ENCODE measurements at regions not wholly inside any gene's neighbourhood (a gene's known extent, or its start where the extent isn't known, plus 50 kb on each side); places are given as distances from the start of the nearest gene placed in this dataset.

DNA sequence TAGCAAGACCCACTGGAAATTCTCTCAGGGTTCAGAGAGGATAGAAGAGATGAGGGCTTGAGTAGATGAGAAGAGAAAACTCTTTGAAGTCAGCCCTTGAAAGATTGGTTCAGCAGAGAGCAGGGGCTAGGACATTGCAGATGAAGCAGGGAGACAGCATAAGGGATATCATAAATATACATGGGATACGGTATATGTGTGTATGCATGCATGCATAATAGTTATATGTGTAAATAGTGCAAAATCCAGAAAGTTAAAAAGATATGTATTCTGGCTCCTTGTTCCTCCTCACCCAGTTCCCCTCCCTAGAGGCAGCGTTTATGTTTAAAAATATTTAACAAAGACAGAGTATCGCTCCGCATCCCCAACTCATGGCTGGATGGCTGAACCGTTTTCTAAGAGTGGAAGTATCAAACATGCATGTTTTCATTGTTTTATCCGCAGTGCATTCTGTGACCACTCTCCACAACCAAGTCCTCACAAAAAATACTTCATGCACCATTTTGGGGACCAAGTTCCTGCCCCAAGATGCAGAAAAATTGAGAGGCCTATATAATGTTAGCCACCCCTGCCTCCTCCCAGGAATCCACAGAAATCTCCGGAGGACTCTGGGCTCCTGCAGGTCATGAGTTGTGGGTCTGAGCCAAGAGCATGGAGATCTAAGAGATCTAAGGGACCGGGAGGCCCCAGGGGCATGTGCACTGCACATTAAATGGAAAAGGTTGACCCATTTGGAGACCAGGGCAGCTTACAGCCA lies 119.5 kb downstream of the MTX3 start:
- no peak overlapping the region for H3K4me3 ChIP-seq (ENCODE audit: low read depth, low read length)

DNA sequence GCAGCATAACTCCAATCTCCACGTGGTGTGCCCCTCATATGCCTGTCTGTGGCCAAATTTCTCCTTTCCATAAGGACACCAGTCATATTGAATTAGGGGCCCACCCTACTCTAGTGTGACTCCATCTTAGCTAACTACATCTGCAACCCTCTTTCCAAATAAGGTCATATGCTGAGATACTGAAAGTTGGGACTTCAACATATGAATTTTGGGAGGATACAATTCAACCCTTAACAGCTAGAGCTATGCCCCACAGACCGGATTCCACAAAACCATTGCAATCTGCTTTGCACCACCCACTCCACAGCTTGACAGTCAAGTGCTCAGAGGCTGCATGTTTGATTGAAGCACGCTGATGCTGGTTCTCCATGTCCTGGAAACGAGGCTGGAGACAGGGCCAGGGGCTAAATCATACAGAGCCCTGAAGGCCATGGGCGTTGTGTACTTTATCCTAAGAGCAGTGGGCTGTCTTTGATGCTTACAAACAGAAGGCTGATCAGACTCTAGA lies 122.8 kb downstream of the MTX3 start:
- H3K4me3 ChIP-seq (ENCODE audit: low read depth, low read length), result no peak overlapping the region
- DNase-seq (ENCODE audit: low read depth), result no peak
- TF ChIP-seq, protein P1, sequence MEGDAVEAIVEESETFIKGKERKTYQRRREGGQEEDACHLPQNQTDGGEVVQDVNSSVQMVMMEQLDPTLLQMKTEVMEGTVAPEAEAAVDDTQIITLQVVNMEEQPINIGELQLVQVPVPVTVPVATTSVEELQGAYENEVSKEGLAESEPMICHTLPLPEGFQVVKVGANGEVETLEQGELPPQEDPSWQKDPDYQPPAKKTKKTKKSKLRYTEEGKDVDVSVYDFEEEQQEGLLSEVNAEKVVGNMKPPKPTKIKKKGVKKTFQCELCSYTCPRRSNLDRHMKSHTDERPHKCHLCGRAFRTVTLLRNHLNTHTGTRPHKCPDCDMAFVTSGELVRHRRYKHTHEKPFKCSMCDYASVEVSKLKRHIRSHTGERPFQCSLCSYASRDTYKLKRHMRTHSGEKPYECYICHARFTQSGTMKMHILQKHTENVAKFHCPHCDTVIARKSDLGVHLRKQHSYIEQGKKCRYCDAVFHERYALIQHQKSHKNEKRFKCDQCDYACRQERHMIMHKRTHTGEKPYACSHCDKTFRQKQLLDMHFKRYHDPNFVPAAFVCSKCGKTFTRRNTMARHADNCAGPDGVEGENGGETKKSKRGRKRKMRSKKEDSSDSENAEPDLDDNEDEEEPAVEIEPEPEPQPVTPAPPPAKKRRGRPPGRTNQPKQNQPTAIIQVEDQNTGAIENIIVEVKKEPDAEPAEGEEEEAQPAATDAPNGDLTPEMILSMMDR (IDR thresholded peaks at IDR 0.05; ENCODE audit: insufficient read depth, low read depth, low read length), result no peak

More for the DNA sequence above, 119.5 kb downstream of the MTX3 start:
- no peak for DNase-seq (ENCODE audit: low read depth)
- TF ChIP-seq, protein P1 (IDR thresholded peaks at IDR 0.05; ENCODE audit: insufficient read depth, low read depth, low read length), result no peak

DNA sequence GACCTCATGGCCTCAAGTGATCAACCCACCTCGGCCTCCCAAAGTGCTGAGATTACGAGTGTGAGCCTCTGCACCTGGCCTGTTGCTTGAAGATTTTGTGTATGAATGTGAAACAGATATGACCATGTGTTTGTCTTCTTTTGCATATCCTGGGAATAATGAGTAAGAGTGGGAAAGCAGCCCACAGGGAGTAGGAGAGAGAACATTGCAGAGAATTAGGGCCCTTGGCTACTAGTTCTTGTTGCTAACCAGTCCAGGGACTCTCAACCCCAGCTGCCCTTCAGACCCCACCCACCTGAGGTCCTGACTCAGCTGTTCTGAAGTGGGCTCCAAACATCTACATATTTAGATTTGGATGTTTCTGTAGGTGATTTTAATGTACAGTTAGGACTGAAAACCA lies 125.5 kb downstream of the MTX3 start:
- TF ChIP-seq, protein P1 (IDR thresholded peaks at IDR 0.05; ENCODE audit: insufficient read depth, low read depth, low read length), result no peak
- H3K4me3 ChIP-seq (ENCODE audit: low read depth, low read length), result no peak overlapping the region
- no peak for DNase-seq (ENCODE audit: low read depth)

DNA sequence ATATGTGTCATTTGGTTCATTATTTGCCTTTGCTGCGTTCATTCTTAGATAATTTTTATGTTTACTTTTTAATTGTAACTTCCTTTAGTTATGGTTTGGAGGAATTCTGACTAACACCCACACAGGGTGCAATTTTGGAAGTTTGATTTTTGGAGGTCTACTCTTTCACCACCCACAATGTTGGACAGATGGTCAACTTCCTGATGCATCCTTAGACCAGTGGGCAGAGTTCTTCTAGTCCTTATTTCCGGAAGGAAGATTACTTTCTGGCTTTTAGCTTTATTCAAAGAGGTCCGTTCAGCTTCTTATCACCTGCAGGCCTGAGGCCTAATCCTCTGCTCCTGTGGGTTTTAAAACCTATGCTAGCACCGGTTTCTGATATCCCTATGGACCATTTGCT lies 126.7 kb downstream of the MTX3 start:
- DNase-seq (ENCODE audit: low read depth), result no peak
- TF ChIP-seq, protein P1 (IDR thresholded peaks at IDR 0.05; ENCODE audit: insufficient read depth, low read depth, low read length), result no peak
- H3K4me3 ChIP-seq (ENCODE audit: low read depth, low read length), result no peak overlapping the region

DNA sequence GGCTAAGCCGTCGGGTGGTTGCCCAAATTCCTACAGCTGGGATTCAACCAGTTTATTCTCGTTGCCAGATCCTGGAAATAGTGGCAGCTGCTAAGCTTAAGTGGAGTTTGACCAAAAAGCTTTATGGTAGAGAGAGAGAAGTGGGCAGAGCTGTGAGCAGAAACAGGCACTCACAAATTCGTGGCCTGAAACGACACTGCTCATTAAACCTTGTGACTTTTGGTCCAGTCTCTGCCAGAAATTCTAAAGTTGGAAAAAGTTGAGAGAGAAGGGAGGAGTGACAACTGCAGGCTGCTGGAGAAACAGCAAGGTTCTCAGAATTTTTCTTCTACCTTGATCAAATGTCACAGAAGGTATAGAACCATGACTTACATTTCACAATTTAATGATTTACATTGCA lies 131.5 kb downstream of the MTX3 start:
- no peak for DNase-seq (ENCODE audit: low read depth)
- no peak overlapping the region for H3K4me3 ChIP-seq (ENCODE audit: low read depth, low read length)
- TF ChIP-seq, protein P1 (IDR thresholded peaks at IDR 0.05; ENCODE audit: insufficient read depth, low read depth, low read length), result no peak

DNA sequence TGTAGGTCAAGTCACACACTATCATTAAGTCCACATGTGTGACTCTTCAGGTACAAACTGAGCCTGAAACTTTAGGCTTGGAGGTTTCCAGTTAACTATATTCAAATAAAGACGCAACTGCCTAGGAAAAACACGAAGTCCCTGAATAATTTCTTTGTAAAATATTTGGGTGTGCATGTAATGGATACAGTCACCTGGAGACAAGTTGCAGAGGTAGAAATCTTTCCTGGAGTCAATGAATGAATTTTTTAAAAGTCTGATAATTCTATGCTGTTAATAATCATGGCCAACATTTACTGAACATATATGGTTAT lies 132.7 kb downstream of the MTX3 start:
- H3K4me3 ChIP-seq (ENCODE audit: low read depth, low read length), result no peak overlapping the region
- TF ChIP-seq, protein P1 (IDR thresholded peaks at IDR 0.05; ENCODE audit: insufficient read depth, low read depth, low read length), result no peak
- DNase-seq (ENCODE audit: low read depth), result no peak
